ENCODE measurements at regions not wholly inside any gene's neighbourhood (a gene's known extent, or its start where the extent isn't known, plus 50 kb on each side); places are given as distances from the start of the nearest gene placed in this dataset.
"Not testable (repeated sequence)": the region's sequence is repeated elsewhere in the genome, so short reads cannot be mapped to it uniquely, and the experiment has no call there.

DNA sequence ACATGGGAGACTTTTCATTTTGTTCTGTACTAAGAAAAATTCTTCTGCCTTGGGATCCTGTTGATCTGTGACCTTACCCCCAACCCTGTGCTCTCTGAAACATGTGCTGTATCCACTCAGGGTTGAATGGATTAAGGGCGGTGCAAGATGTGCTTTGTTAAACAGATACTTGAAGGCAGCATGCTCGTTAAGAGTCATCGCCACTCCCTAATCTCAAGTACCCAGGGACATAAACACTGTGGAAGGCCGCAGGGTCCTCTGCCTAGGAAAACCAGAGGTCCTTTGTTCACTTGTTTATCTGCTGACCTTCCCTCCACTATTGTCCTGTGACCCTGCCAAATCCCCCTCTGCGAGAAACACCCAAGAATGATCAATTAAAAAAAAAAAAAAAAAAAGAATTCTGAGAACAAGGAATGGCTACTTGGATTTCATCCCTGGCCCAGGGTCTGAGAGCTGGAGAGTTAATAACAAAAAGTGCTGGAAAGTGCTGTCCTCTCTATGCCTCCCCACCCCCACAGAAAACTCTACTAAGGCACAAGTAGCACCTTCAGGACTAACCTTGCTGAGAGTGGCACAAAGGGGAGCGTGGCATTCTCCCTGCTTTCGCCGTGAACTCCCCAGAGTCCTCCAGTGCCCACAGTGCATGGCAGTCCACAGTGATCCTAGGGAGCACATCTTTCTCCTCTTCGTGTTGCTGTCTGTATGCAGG, 297.1 kb downstream of the SIPA1L2 start:
- not testable (repeated sequence) for H3K27ac ChIP-seq (ENCODE audit: insufficient read depth, low read depth, low read length, poor library complexity, severe bottlenecking); H3K4me1 ChIP-seq (ENCODE audit: control insufficient read depth, insufficient read depth, low read length); H3K9me3 ChIP-seq (ENCODE audit: control insufficient read depth, low read length); H3K36me3 ChIP-seq (ENCODE audit: control insufficient read depth, insufficient read depth, low read length); H3K4me3 ChIP-seq (ENCODE audit: insufficient read depth, low read depth, low read length); H3K27me3 ChIP-seq (ENCODE audit: control insufficient read depth, insufficient read depth, low read length, poor library complexity, severe bottlenecking)
- 80 to 95% methylated on average over 8 of the region's 9 CpGs for WGBS, 2 experiments

DNA sequence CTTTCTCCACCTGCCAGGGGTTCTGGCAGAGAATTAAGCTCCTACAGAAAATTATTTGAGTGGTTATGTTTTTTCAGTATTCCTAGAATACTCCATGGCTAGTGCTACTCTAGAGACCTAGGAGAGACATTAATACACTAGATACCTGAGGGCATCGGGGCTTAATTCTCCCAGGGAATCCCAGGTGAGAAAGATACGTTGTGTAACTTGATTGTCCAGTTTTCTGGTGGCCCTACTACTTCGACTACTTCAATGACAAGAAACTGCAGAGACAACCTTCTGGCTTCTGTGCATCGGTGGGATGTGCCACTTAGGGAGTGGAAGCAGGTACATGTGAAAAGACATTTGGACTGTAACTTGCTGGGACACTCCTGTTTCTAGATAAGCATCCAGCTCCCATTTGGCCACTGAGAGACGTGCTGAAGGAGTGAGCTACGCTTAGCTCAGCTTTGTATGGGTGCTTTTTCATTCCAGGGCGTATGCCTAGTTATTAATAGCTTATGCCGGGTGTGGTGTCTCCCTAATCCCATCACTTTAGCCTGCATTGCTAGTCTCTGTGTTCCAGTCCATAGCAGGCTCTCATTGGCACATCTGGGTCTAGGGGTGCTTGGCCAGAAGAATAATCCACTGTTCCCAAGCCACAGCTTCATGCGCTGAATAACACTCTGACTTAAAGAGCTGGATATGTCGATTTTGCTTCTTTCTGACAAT, 300.7 kb downstream of the SIPA1L2 start:
- Histone ChIP-seq H3K36me3 (ENCODE audit: control insufficient read depth, insufficient read depth, low read length) (no peaks in the 10 kb centered on the region), H3K9me3 (ENCODE audit: control insufficient read depth, low read length) (no peaks in the 10 kb centered on the region), H3K4me3 (ENCODE audit: insufficient read depth, low read depth, low read length) (no peak overlapping the region), H3K27ac (ENCODE audit: insufficient read depth, low read depth, low read length, poor library complexity, severe bottlenecking) (no peak overlapping the region), H3K27me3 (ENCODE audit: control insufficient read depth, insufficient read depth, low read length, poor library complexity, severe bottlenecking) (no peaks in the 10 kb centered on the region), H3K4me1 (ENCODE audit: control insufficient read depth, insufficient read depth, low read length) (no peaks in the 10 kb centered on the region)
- WGBS, 2 experiments, result 94 to 98% methylated on average over 10 of the region's 10 CpGs

DNA sequence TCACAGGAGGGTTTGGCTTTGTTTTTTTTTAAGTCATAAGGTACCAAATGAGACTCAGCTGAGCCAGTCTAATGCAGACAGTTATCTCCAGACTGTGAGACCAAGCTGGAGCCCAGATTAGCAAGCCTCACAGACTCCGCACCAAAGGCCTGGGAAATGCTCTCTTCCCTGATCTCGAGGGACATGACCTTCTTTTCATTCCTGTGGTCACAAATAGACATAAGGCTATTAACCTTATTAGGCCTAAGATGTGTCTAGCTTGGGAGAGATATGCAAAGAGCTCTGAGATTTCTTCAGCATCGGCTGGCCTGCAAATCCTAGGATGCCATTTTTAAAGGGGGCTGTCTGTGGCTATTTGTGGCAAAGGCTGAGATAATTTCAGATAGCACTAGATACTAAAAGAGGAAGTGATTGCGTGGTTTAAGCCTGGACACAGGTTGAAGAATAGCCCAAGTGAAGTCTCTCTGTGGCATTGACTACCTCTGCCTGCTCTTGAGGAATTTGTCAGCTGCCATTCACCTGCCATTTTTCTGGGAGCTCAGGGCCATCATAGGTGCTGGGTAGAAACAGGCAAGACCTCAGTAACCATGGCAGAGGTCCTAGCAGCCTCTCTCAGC, 301.3 kb downstream of the SIPA1L2 start:
- H3K4me3 ChIP-seq (ENCODE audit: insufficient read depth, low read depth, low read length), result no peak overlapping the region
- H3K27me3 ChIP-seq (ENCODE audit: control insufficient read depth, insufficient read depth, low read length, poor library complexity, severe bottlenecking), result no peaks in the 10 kb centered on the region
- H3K27ac ChIP-seq (ENCODE audit: insufficient read depth, low read depth, low read length, poor library complexity, severe bottlenecking), result no peak overlapping the region
- no peaks in the 10 kb centered on the region for H3K36me3 ChIP-seq (ENCODE audit: control insufficient read depth, insufficient read depth, low read length)
- 92 to 94% methylated on average over 4 of the region's 4 CpGs for WGBS, 2 experiments
- no peaks in the 10 kb centered on the region for H3K4me1 ChIP-seq (ENCODE audit: control insufficient read depth, insufficient read depth, low read length)
- H3K9me3 ChIP-seq (ENCODE audit: control insufficient read depth, low read length), result no peaks in the 10 kb centered on the region

DNA sequence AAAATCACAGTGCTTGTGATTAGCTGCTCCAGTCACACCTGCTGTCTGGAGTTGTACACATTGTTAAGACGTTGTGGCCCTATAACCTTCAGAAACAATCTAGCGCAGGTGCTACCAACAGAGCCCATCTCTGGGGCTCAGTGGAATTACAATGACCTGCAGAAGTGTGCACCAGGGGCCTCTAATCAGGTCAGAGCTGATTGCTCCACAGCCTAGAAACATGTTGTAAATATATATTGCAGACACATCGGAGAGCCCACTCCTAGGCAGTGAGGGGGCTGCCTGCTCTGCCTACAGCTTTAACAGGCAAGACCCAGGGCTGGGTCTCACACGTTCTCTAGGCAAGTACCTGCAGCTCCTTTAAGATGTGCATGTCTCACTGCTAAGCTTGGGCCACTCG, 302.0 kb downstream of the SIPA1L2 start:
- H3K4me3 ChIP-seq (ENCODE audit: insufficient read depth, low read depth, low read length), result no peak overlapping the region
- H3K27me3 ChIP-seq (ENCODE audit: control insufficient read depth, insufficient read depth, low read length, poor library complexity, severe bottlenecking), result no peaks in the 10 kb centered on the region
- H3K27ac ChIP-seq (ENCODE audit: insufficient read depth, low read depth, low read length, poor library complexity, severe bottlenecking), result no peak overlapping the region
- no peaks in the 10 kb centered on the region for H3K4me1 ChIP-seq (ENCODE audit: control insufficient read depth, insufficient read depth, low read length)
- WGBS, 2 experiments, result 93 to 95% methylated on average over 5 of the region's 5 CpGs
- H3K36me3 ChIP-seq (ENCODE audit: control insufficient read depth, insufficient read depth, low read length), result no peaks in the 10 kb centered on the region
- H3K9me3 ChIP-seq (ENCODE audit: control insufficient read depth, low read length), result no peaks in the 10 kb centered on the region

- H3K27ac ChIP-seq (ENCODE audit: insufficient read depth, low read depth, low read length, poor library complexity, severe bottlenecking), result no peak overlapping the region
- H3K9me3 ChIP-seq (ENCODE audit: control insufficient read depth, low read length), result no peaks in the 10 kb centered on the region
- no peaks in the 10 kb centered on the region for H3K27me3 ChIP-seq (ENCODE audit: control insufficient read depth, insufficient read depth, low read length, poor library complexity, severe bottlenecking)
- no peaks in the 10 kb centered on the region for H3K4me1 ChIP-seq (ENCODE audit: control insufficient read depth, insufficient read depth, low read length)
- H3K36me3 ChIP-seq (ENCODE audit: control insufficient read depth, insufficient read depth, low read length), result no peaks in the 10 kb centered on the region
- H3K4me3 ChIP-seq (ENCODE audit: insufficient read depth, low read depth, low read length), result no peak overlapping the region
Observed at GRCh38 chr1:232327269-232327668, 302.7 kb downstream of the SIPA1L2 start.

DNA sequence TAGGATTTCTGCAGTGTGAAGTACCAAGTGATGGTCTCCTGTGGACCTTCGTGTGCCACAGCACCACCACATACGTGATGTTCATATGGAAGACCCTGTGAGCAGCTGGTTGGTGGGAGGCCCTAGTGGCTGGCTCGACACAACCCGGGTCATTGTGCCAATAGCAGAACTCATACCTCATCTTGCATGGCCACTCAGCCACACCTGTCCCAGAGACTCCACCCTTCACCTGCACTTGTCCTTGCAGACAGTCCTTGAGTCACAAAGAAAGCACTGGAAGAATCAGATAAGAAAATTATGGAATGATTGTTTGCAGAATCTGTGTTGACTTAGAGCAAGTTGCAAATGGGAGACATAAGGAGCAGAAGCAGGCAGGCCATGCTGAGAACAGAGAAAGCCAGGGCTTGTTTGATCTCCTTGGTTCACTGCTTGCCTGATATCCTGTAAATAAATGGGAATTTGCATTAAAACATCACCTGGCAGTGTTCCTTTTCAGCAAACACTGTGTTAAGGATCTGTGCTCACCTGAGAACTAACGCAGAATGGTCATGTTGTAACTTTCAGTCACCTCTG, 307.7 kb downstream of the SIPA1L2 start:
- no peak overlapping the region for H3K27ac ChIP-seq (ENCODE audit: insufficient read depth, low read depth, low read length, poor library complexity, severe bottlenecking)
- H3K4me3 ChIP-seq (ENCODE audit: insufficient read depth, low read depth, low read length), result no peak overlapping the region
- no peaks in the 10 kb centered on the region for H3K36me3 ChIP-seq (ENCODE audit: control insufficient read depth, insufficient read depth, low read length)
- 95 to 96% methylated on average over 5 of the region's 5 CpGs for WGBS, 2 experiments
- H3K9me3 ChIP-seq (ENCODE audit: control insufficient read depth, low read length), result no peaks in the 10 kb centered on the region
- no peaks in the 10 kb centered on the region for H3K27me3 ChIP-seq (ENCODE audit: control insufficient read depth, insufficient read depth, low read length, poor library complexity, severe bottlenecking)
- H3K4me1 ChIP-seq (ENCODE audit: control insufficient read depth, insufficient read depth, low read length), result peaks cover 8% of the 10 kb centered on the region

DNA sequence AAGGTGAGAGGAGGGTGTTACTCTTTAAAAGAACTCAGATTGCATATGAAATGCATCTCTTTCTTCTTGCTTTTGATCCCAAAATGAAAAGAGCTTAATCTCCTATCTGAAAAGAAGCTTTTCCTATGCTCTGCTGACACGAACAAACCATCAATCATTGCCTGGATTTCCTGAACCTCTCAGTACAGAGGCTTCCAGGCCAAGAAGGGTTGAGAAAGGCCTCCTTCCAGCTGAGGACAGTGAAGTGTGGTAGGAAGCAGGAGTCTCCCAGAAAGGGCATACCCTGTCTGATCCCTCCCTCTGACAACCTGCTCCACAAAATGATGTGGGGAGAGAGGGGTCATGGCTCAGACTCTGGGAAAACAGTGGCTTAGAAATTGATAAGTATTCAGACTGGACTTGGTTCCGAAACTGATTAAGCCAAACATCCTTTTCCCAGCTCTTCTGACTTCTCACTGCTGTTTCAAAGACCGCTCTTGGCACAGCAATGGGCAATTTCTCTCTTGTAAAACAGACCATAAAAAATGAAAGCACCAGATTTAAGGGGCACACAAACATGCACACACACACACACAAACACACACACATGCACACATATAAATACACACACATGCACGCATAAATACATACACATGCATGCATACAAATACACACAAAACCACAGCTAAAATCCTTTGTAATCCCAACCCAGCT, 310.3 kb downstream of the SIPA1L2 start:
- Histone ChIP-seq H3K27me3 (ENCODE audit: control insufficient read depth, insufficient read depth, low read length, poor library complexity, severe bottlenecking) (no peaks in the 10 kb centered on the region), H3K4me3 (ENCODE audit: insufficient read depth, low read depth, low read length) (no peak overlapping the region), H3K9me3 (ENCODE audit: control insufficient read depth, low read length) (no peaks in the 10 kb centered on the region), H3K27ac (ENCODE audit: insufficient read depth, low read depth, low read length, poor library complexity, severe bottlenecking) (no peak overlapping the region), H3K4me1 (ENCODE audit: control insufficient read depth, insufficient read depth, low read length) (peaks cover 8% of the 10 kb centered on the region), H3K36me3 (ENCODE audit: control insufficient read depth, insufficient read depth, low read length) (no peaks in the 10 kb centered on the region)
- 92% methylated on average over 4 of the region's 4 CpGs for WGBS, 2 experiments

GRCh38 chr1:232319072-232319471, 310.9 kb downstream of the SIPA1L2 start:
- Histone ChIP-seq H3K4me3 (ENCODE audit: insufficient read depth, low read depth, low read length) (no peak overlapping the region), H3K9me3 (ENCODE audit: control insufficient read depth, low read length) (no peaks in the 10 kb centered on the region), H3K27ac (ENCODE audit: insufficient read depth, low read depth, low read length, poor library complexity, severe bottlenecking) (no peak overlapping the region), H3K4me1 (ENCODE audit: control insufficient read depth, insufficient read depth, low read length) (peaks cover 8% of the 10 kb centered on the region), H3K27me3 (ENCODE audit: control insufficient read depth, insufficient read depth, low read length, poor library complexity, severe bottlenecking) (no peaks in the 10 kb centered on the region), H3K36me3 (ENCODE audit: control insufficient read depth, insufficient read depth, low read length) (no peaks in the 10 kb centered on the region)
- 90 to 92% methylated on average over 10 of the region's 10 CpGs for WGBS, 2 experiments

DNA sequence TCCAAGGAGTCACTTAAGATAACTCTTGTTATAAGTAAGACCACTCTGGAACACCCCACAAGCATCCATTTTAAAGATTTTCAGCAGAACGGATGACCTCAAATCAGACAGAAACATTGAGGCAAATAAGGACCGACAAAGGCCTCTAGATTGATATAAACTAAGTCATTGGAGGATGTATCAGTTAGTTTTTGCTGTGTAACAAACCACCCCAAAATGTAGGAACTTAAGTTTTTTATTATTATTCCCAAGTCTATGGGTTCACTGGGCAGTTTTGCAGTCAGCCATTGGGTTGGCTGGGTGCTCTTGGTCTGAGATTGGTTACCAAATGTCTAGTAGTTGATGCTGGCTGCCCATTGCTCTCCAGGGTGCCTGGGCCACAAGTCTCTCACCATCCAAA, 311.8 kb downstream of the SIPA1L2 start:
- Histone ChIP-seq H3K27me3 (ENCODE audit: control insufficient read depth, insufficient read depth, low read length, poor library complexity, severe bottlenecking) (no peaks in the 10 kb centered on the region), H3K4me1 (ENCODE audit: control insufficient read depth, insufficient read depth, low read length) (peaks cover 8% of the 10 kb centered on the region), H3K4me3 (ENCODE audit: insufficient read depth, low read depth, low read length) (no peak overlapping the region), H3K36me3 (ENCODE audit: control insufficient read depth, insufficient read depth, low read length) (no peaks in the 10 kb centered on the region), H3K9me3 (ENCODE audit: control insufficient read depth, low read length) (no peaks in the 10 kb centered on the region), H3K27ac (ENCODE audit: insufficient read depth, low read depth, low read length, poor library complexity, severe bottlenecking) (no peak overlapping the region)
- WGBS, 2 experiments, result 92 to 100% methylated on average over 2 of the region's 2 CpGs

DNA sequence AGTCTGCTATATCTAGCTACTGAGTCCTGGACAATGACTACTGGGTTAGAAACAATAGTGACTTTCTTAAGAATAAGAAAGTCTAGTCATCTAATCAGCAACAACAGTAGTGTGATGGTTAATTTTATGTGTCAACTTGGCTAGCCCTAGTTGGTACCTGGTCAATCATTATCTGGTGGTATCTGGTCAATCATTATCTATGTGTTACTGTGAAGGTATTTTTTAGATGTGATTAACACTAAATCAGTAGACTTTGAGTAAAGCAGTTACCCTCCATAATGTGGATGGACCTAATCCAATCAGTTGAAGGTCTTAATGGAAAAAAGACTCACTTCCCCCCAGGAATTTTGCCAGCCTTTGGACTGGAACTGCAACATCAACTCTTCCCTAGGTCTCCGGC, 312.6 kb downstream of the SIPA1L2 start:
- Histone ChIP-seq H3K4me3 (ENCODE audit: insufficient read depth, low read depth, low read length) (no peak overlapping the region), H3K27me3 (ENCODE audit: control insufficient read depth, insufficient read depth, low read length, poor library complexity, severe bottlenecking) (no peaks in the 10 kb centered on the region), H3K36me3 (ENCODE audit: control insufficient read depth, insufficient read depth, low read length) (no peaks in the 10 kb centered on the region), H3K9me3 (ENCODE audit: control insufficient read depth, low read length) (no peaks in the 10 kb centered on the region), H3K4me1 (ENCODE audit: control insufficient read depth, insufficient read depth, low read length) (peaks cover 8% of the 10 kb centered on the region), H3K27ac (ENCODE audit: insufficient read depth, low read depth, low read length, poor library complexity, severe bottlenecking) (no peak overlapping the region)
- WGBS, 2 experiments, result 100% methylated on average over 1 of the region's 1 CpG; no CpG with 5 or more reads in 1 of the 2 experiments
